ENCODE measurements at regions not wholly inside any gene's neighbourhood (a gene's known extent, or its start where the extent isn't known, plus 50 kb on each side); places are given as distances from the start of the nearest gene placed in this dataset.

GRCh38 chr9:104238668-104239067 lies 144.6 kb downstream of the SMC2 start:
- in situ Hi-C loops (cut with MboI): no loop called here
- WGBS, 2 experiments (ENCODE audit: low coverage in 1 of 2, low lambda C conversion rate in 2 of 2, missing lambda C conversion rate in 2 of 2): 46 to 48% methylated on average over 3 of the region's 3 CpGs
- Histone ChIP-seq H3K9me3 (ENCODE audit: low read depth) (no peaks in the 10 kb centered on the region), H3F3A (ENCODE audit: insufficient read depth) (no peaks in the 10 kb centered on the region), H3K4me2 (ENCODE audit: unreplicated experiment) (no peak overlapping the region), H3K9ac (no peak overlapping the region), H2AFZ (no peak overlapping the region), H3K27me3 (replicated peaks; ENCODE audit: insufficient read depth) (no peaks in the 10 kb centered on the region), H3K4me3 (no peak overlapping the region), H3K36me3 (ENCODE audit: low read depth) (no peaks in the 10 kb centered on the region), H3K4me1 (ENCODE audit: insufficient read depth) (no peaks in the 10 kb centered on the region), H3K9me2 (ENCODE audit: insufficient read depth) (no peaks in the 10 kb centered on the region), H3K79me2 (ENCODE audit: insufficient read depth) (no peaks in the 10 kb centered on the region), H3K27ac (no peak overlapping the region), H4K20me1 (ENCODE audit: insufficient read depth) (no peaks in the 10 kb centered on the region)
- DNase-seq: no peak
- no peak for TF ChIP-seq EZH2 (IDR thresholded peaks at IDR 0.05; ENCODE audit: insufficient read depth, poor library complexity, severe bottlenecking)
- TF ChIP-seq EZH2phosphoT487 (IDR thresholded peaks at IDR 0.05; ENCODE audit: insufficient read depth, low read depth): no peak

DNA sequence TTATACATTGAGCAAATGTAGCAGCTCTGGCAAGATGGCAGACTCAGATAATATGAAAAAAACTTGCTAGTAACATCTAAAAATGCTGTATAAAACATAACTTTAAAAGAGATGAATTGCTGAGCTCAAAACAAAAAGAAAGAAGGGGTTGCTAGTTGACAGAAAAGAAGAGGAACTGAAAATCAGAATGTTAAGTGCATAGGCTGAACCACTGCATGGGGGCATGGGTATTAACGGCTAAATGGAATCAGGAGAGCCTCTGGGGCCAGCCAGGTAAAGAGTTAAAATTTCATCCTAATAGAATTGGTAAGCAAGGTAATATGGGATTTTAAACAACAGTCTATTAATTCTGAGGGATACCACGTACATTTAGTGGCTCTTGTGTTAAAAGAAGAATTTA lies 146.8 kb downstream of the SMC2 start:
- no peaks in the 10 kb centered on the region for H3K9me3 ChIP-seq (ENCODE audit: low read depth)
- TF ChIP-seq EZH2phosphoT487 (IDR thresholded peaks at IDR 0.05; ENCODE audit: insufficient read depth, low read depth): no peak
- no peak for TF ChIP-seq EZH2 (IDR thresholded peaks at IDR 0.05; ENCODE audit: insufficient read depth, poor library complexity, severe bottlenecking)
- H3K4me3 ChIP-seq: no peak overlapping the region
- DNase-seq: no peak
- no peaks in the 10 kb centered on the region for H3K27me3 ChIP-seq (replicated peaks; ENCODE audit: insufficient read depth)
- H2AFZ ChIP-seq: no peak overlapping the region
- no peaks in the 10 kb centered on the region for H4K20me1 ChIP-seq (ENCODE audit: insufficient read depth)
- no peaks in the 10 kb centered on the region for H3K9me2 ChIP-seq (ENCODE audit: insufficient read depth)
- no peak overlapping the region for H3K4me2 ChIP-seq (ENCODE audit: unreplicated experiment)
- H3K79me2 ChIP-seq (ENCODE audit: insufficient read depth): no peaks in the 10 kb centered on the region
- in situ Hi-C loops (cut with MboI): no loop called here
- H3K36me3 ChIP-seq (ENCODE audit: low read depth): no peaks in the 10 kb centered on the region
- H3F3A ChIP-seq (ENCODE audit: insufficient read depth): no peaks in the 10 kb centered on the region
- no peak overlapping the region for H3K27ac ChIP-seq
- no peak overlapping the region for H3K9ac ChIP-seq
- no peaks in the 10 kb centered on the region for H3K4me1 ChIP-seq (ENCODE audit: insufficient read depth)
- WGBS, 2 experiments (ENCODE audit: low coverage in 1 of 2, low lambda C conversion rate in 2 of 2, missing lambda C conversion rate in 2 of 2): 14 to 27% methylated on average over 2 of the region's 2 CpGs

DNA sequence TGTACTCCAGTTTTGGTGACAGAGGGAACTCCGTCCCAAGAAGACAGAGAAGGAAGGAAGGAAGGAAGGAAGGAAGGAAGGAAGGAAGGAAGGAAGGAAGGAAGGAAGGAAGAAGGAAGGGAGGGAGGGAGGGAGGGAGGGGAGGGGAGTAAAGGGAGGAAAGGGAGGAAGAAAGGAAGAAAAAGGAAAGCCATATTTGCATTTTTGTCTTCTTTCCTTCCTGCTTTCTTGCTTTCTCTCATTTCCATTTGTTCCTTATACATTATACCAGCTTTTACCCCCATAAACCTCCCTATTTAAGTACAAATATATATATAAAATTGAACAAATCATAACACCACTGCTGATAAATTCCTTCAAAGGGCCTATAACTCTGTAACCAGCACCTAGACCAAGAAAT lies 151.8 kb downstream of the SMC2 start:
- H3K4me2 ChIP-seq (ENCODE audit: unreplicated experiment): no peak overlapping the region
- H3K9me3 ChIP-seq (ENCODE audit: low read depth): no peaks in the 10 kb centered on the region
- H3K36me3 ChIP-seq (ENCODE audit: low read depth): no peaks in the 10 kb centered on the region
- H3K27me3 ChIP-seq (replicated peaks; ENCODE audit: insufficient read depth): no peaks in the 10 kb centered on the region
- TF ChIP-seq EZH2phosphoT487 (IDR thresholded peaks at IDR 0.05; ENCODE audit: insufficient read depth, low read depth): no peak
- no peak for TF ChIP-seq EZH2 (IDR thresholded peaks at IDR 0.05; ENCODE audit: insufficient read depth, poor library complexity, severe bottlenecking)
- H3F3A ChIP-seq (ENCODE audit: insufficient read depth): no peaks in the 10 kb centered on the region
- no peak overlapping the region for H3K27ac ChIP-seq
- H3K4me1 ChIP-seq (ENCODE audit: insufficient read depth): no peaks in the 10 kb centered on the region
- H3K79me2 ChIP-seq (ENCODE audit: insufficient read depth): no peaks in the 10 kb centered on the region
- in situ Hi-C loops (cut with MboI): no loop called here
- H3K9ac ChIP-seq: no peak overlapping the region
- 33 to 40% methylated on average over 1 of the region's 1 CpG for WGBS, 2 experiments (ENCODE audit: low coverage in 1 of 2, low lambda C conversion rate in 2 of 2, missing lambda C conversion rate in 2 of 2)
- H3K4me3 ChIP-seq: no peak overlapping the region
- no peaks in the 10 kb centered on the region for H4K20me1 ChIP-seq (ENCODE audit: insufficient read depth)
- H3K9me2 ChIP-seq (ENCODE audit: insufficient read depth): no peaks in the 10 kb centered on the region; the same call in 1 of the 2 replicates
- no peak overlapping the region for H2AFZ ChIP-seq
- DNase-seq: no peak

DNA sequence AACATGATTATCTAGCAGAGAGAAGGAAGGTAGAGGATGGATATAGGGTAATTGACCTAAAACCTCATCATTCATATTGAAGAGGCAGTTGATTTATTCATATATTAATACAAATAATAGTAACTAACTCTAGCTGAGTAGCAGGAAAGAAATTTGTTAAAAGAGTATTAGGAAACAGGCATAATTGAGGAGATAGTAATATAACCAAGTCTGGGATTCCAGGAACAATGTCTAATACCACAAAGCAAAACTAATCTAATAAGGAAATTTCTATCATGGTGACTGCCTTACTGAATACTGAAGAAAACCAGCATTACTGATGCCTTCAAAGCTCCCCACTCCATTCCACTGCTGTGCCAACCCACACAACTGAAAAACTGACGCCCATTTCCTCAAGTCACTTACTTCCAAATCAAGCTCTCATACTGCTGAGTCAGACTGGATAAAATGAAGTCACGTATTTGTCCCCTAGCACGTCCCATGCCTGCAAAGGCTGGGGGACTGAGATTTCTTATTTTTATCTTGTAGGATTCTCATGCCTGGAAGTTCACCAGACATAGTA lies 153.9 kb downstream of the SMC2 start:
- Histone ChIP-seq H3K4me1 (ENCODE audit: insufficient read depth) (no peaks in the 10 kb centered on the region), H3K4me2 (ENCODE audit: unreplicated experiment) (no peak overlapping the region), H3K9me2 (ENCODE audit: insufficient read depth) (no peaks in the 10 kb centered on the region; the same call in 1 of the 2 replicates), H3F3A (ENCODE audit: insufficient read depth) (no peaks in the 10 kb centered on the region), H3K4me3 (no peak overlapping the region), H3K27ac (no peak overlapping the region), H3K27me3 (replicated peaks; ENCODE audit: insufficient read depth) (no peaks in the 10 kb centered on the region), H3K36me3 (ENCODE audit: low read depth) (no peaks in the 10 kb centered on the region), H2AFZ (no peak overlapping the region), H3K9me3 (ENCODE audit: low read depth) (no peaks in the 10 kb centered on the region), H3K79me2 (ENCODE audit: insufficient read depth) (no peaks in the 10 kb centered on the region), H3K9ac (no peak overlapping the region), H4K20me1 (ENCODE audit: insufficient read depth) (no peaks in the 10 kb centered on the region)
- TF ChIP-seq EZH2 (IDR thresholded peaks at IDR 0.05; ENCODE audit: insufficient read depth, poor library complexity, severe bottlenecking) (no peak), EZH2phosphoT487 (IDR thresholded peaks at IDR 0.05; ENCODE audit: insufficient read depth, low read depth) (no peak)
- DNase-seq: peak; percentile 26
- in situ Hi-C loops (cut with MboI): no loop called here
- WGBS, 2 experiments (ENCODE audit: low coverage in 1 of 2, low lambda C conversion rate in 2 of 2, missing lambda C conversion rate in 2 of 2): 51 to 54% methylated on average over 3 of the region's 3 CpGs
